ENCODE measurements at regions not wholly inside any gene's neighbourhood (a gene's known extent, or its start where the extent isn't known, plus 50 kb on each side); places are given as distances from the start of the nearest gene placed in this dataset.

DNA sequence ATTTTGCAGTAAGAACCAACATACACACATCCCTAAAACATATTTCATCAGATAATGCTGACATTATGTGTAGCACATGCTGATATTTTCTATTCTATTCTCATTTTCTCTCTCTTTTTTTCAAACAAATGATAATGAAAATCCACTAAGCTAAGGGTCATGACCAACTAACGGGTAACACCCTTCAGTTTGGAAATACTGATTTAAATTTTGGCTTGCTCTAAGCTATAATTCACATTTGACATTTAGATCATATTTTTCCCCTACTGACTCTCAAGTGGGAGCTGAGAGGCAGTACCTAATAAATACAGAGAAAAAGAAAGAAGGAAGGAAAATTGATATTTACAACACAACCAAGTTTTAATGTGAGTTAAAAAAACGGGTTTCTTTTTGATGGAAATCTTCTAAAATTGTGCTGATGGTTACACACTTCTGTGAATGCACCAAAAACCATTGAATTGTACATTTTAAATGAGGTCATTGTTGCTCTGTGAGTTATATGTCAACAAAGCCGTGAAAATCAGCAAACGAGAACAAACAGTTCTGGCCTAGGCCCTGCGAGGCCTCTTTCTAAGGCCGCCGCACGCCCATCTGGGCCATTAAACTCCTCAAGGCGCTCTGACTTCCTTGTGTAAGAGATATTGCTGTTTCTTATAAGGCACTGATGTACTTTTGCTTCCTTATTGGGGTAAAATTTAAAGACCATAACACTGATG is 124.2 kb downstream of the GALR1 start:
- no peak for ATAC-seq (ENCODE audit: low FRiP score)
- TF ChIP-seq CTCF (IDR thresholded peaks at IDR 0.05): no peak
- no peak for DNase-seq (ENCODE audit: low spot score)

GRCh38 chr18:77374446-77374805 is 124.8 kb downstream of the GALR1 start:
- TF ChIP-seq CTCF (IDR thresholded peaks at IDR 0.05): no peak
- no peak for ATAC-seq (ENCODE audit: low FRiP score)
- DNase-seq (ENCODE audit: low spot score): no peak

GRCh38 chr18:77376043-77376732 is 126.5 kb downstream of the GALR1 start:
- no peak for ATAC-seq (ENCODE audit: low FRiP score)
- no peak for DNase-seq (ENCODE audit: low spot score)
- no peak for TF ChIP-seq CTCF (IDR thresholded peaks at IDR 0.05)

GRCh38 chr18:77376733-77377094 is 127.1 kb downstream of the GALR1 start:
- TF ChIP-seq CTCF (IDR thresholded peaks at IDR 0.05): no peak
- no peak for ATAC-seq (ENCODE audit: low FRiP score)
- DNase-seq (ENCODE audit: low spot score): no peak

- DNase-seq (ENCODE audit: low spot score) (no peak), ATAC-seq (ENCODE audit: low FRiP score) (no peak)
- TF ChIP-seq CTCF (IDR thresholded peaks at IDR 0.05): no peak
Observed at GRCh38 chr18:77377813-77378212, 128.2 kb downstream of the GALR1 start.

DNA sequence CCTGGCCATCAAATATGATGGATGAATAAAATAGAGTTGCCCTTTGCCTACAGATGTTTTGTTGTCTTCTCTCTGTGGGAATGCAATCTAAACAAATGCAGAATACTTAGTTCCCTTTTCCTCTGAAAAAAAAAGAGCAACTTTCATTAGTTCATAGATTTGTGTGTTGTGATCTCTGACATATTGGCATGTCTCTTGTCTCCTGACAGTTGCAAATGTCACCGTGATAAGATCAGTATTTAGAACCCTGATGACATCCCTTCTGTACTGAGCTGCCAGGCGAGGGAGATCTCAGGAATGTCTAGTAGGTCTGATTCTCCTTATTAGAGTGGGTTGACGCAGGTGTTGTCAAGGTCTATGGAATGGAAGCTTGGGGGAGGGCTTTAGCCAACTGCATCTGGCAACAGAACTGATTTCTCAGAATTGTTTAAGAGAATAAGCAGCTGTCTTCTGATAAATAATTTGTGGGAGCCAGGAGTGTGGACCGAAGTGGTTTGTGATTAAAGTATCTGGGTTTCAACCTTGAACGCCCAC is 130.4 kb downstream of the GALR1 start:
- no peak for TF ChIP-seq CTCF (IDR thresholded peaks at IDR 0.05)
- DNase-seq (ENCODE audit: low spot score): no peak
- no peak for ATAC-seq (ENCODE audit: low FRiP score)

- no peak for TF ChIP-seq CTCF (IDR thresholded peaks at IDR 0.05)
- ATAC-seq (ENCODE audit: low FRiP score): no peak
- no peak for DNase-seq (ENCODE audit: low spot score)
Observed at GRCh38 chr18:77380695-77381094, 131.0 kb downstream of the GALR1 start.

All from omental fat pad (tissue), 3 donors.